OCI-LY3 (cell line): ENCODE measurements at regions not wholly inside any gene's neighbourhood (a gene's known extent, or its start where the extent isn't known, plus 50 kb on each side); places are given as distances from the start of the nearest gene placed in this dataset.

Source experiments
- H2AFZ ChIP-seq: fragments of 200-600, 300-600 bp; shearing (Covaris generic); 2 replicates; pipeline ENCODE4 v1.6.0; 2014; ENCODE audit warnings: antibody characterized with exemption, low read depth, low read length
- H3K27ac ChIP-seq: fragments of 200-600, 300-600 bp; sonication (generic); 2 replicates; pipeline ENCODE4 v1.5.1; 2014; ENCODE audit warnings: mild to moderate bottlenecking, low read length, moderate library complexity, mixed read lengths
- H3K27me3 ChIP-seq: fragments of 200-600, 300-600 bp; sonication (generic); 2 replicates; pipeline ENCODE4 v1.6.1; 2014; ENCODE audit warnings: low read depth, low read length, mixed read lengths
- H3K36me3 ChIP-seq: fragments of 200-600, 300-600 bp; sonication (generic); replicated peaks from 2 replicates; pipeline ENCODE3; 2014; ENCODE audit warnings: low read depth, low read length, mixed read lengths
- H3K4me1 ChIP-seq: fragments of 300-600, 200-600 bp; sonication (generic); 2 replicates; pipeline ENCODE4 v1.6.1; 2014; ENCODE audit warnings: low read length, mixed read lengths
- H3K4me2 ChIP-seq: fragments of 200-600, 300-600 bp; sonication (generic); 2 replicates; pipeline ENCODE4 v1.6.1; 2014; ENCODE audit warnings: low read length, mixed read lengths
- H3K4me3 ChIP-seq: fragments of 300-600, 200-600 bp; sonication (generic); 2 replicates; pipeline ENCODE4 v1.5.1; 2014; ENCODE audit warnings: antibody characterized with exemption, mild to moderate bottlenecking, low read length, moderate library complexity
- H3K79me2 ChIP-seq: fragments of 300-600, 200-600 bp; shearing (Covaris generic); 2 replicates; pipeline ENCODE4 v1.6.1; 2014; ENCODE audit warnings: mild to moderate bottlenecking, low read length, mixed read lengths
- H3K9ac ChIP-seq: fragments of 300-600, 200-600 bp; shearing (Covaris generic); 2 replicates; pipeline ENCODE4 v1.6.0; 2014; ENCODE audit warnings: mild to moderate bottlenecking, low read length, moderate library complexity
- H3K9me3 ChIP-seq: fragments of 200-600, 300-600 bp; shearing (Covaris generic); 2 replicates; pipeline ENCODE4 v1.6.1; 2014; ENCODE audit warnings: low read length, mixed read lengths; ENCODE audit not compliant: insufficient read depth
- H4K20me1 ChIP-seq: fragments of 200-600, 300-600 bp; sonication (generic); 2 replicates; pipeline ENCODE4 v1.6.1; 2016; ENCODE audit warnings: low read length, mixed read lengths; ENCODE audit not compliant: insufficient read depth
- EZH2phosphoT487 ChIP-seq: fragments of 200-600 bp; shearing (Covaris generic); IDR thresholded peaks from 2 replicates; pipeline ENCODE4 v1.6.1; 2018; ENCODE audit warnings: antibody characterized with exemption, mixed run types, low read depth
- TF ChIP-seq, protein P1 (sequence below): fragments of 200-600, 300-600 bp; sonication (generic); IDR thresholded peaks from 2 replicates; pipeline ENCODE4 v1.5.1; 2014; ENCODE audit warnings: antibody characterized with exemption, low read length, low read depth

DNA sequence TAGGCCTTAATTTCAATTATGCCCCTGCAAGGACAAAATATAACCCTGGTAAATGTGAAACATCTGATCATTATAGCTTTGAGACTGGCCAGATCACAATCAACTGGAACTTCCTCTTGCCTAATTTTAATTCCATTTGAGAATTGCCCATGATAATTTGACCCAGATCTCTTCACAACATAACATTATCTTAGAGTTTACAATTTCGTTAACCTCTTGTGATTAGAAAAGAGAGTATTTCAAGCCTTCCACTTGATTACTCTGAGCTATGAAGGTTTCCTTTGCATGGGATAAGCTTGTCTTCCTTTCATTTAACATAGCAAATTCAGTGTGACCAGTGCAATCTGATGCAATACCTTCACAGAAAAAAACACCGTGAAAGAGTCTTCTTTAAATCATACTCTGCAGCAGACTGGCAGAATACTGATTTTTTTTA lies 143.6 kb downstream of the DUSP6 start:
- no peak for TF ChIP-seq EZH2phosphoT487
- TF ChIP-seq, protein P1, sequence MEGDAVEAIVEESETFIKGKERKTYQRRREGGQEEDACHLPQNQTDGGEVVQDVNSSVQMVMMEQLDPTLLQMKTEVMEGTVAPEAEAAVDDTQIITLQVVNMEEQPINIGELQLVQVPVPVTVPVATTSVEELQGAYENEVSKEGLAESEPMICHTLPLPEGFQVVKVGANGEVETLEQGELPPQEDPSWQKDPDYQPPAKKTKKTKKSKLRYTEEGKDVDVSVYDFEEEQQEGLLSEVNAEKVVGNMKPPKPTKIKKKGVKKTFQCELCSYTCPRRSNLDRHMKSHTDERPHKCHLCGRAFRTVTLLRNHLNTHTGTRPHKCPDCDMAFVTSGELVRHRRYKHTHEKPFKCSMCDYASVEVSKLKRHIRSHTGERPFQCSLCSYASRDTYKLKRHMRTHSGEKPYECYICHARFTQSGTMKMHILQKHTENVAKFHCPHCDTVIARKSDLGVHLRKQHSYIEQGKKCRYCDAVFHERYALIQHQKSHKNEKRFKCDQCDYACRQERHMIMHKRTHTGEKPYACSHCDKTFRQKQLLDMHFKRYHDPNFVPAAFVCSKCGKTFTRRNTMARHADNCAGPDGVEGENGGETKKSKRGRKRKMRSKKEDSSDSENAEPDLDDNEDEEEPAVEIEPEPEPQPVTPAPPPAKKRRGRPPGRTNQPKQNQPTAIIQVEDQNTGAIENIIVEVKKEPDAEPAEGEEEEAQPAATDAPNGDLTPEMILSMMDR: no peak
- no peak overlapping the region for H2AFZ ChIP-seq
- H3K9ac ChIP-seq: no peak overlapping the region

DNA sequence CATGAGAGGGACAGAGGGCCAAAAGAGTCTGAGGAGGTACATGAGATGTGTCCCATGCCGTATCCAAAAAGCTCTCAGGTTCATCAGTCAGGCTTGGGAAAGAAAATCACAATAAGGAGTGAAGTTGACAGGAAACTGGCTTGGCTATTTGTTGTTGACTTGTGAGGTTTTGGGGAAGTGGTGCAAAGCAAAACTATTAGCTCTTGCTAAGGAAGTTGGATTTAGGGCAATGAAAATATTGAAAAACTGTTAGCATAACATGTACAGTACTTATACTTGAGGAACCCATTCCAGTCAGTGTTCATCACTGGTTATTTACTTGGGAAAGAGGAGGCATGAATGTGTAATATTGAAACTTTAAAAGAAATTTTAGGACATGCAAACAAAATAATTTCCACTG lies 145.9 kb downstream of the DUSP6 start:
- no peaks in the 10 kb centered on the region for H3K79me2 ChIP-seq
- H3K4me2 ChIP-seq: no peak overlapping the region
- no peak overlapping the region for H2AFZ ChIP-seq
- no peaks in the 10 kb centered on the region for H4K20me1 ChIP-seq
- no peaks in the 10 kb centered on the region for H3K36me3 ChIP-seq
- H3K9ac ChIP-seq: no peak overlapping the region
- H3K4me1 ChIP-seq: peaks cover 12% of the 10 kb centered on the region
- no peaks in the 10 kb centered on the region for H3K9me3 ChIP-seq
- H3K27ac ChIP-seq: no peak overlapping the region
- no peaks in the 10 kb centered on the region for H3K27me3 ChIP-seq
- no peak for TF ChIP-seq EZH2phosphoT487
- TF ChIP-seq, protein P1: no peak
- H3K4me3 ChIP-seq: no peak overlapping the region

More for the DNA sequence above, 143.6 kb downstream of the DUSP6 start:
- no peak overlapping the region for H3K27ac ChIP-seq
- H3K4me2 ChIP-seq: no peak overlapping the region
- H3K36me3 ChIP-seq: no peaks in the 10 kb centered on the region
- H3K4me1 ChIP-seq: peaks cover 12% of the 10 kb centered on the region
- H3K79me2 ChIP-seq: no peaks in the 10 kb centered on the region
- no peak overlapping the region for H3K4me3 ChIP-seq
- H4K20me1 ChIP-seq: no peaks in the 10 kb centered on the region
- H3K9me3 ChIP-seq: no peaks in the 10 kb centered on the region
- H3K27me3 ChIP-seq: no peaks in the 10 kb centered on the region

DNA sequence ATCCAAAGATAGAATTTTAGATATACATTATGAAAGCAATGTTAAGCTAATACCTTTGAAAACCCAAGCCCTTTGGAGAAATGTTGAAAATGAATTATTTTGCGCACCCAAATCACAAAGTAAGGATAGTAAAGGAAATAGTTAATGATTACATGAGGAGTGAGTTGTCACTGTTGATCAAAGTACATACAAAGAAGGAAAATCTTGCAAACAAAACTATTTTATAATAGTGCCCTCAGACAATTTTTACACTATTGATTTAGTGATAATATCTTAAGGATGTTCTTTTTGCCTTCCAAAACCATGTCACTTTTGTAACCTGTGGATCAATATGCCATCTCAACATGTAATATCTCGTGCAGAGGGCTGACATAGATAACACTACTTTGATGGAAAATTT lies 146.8 kb downstream of the DUSP6 start:
- H3K27me3 ChIP-seq: no peaks in the 10 kb centered on the region
- no peak overlapping the region for H3K9ac ChIP-seq
- no peaks in the 10 kb centered on the region for H4K20me1 ChIP-seq
- TF ChIP-seq, protein P1: no peak
- TF ChIP-seq EZH2phosphoT487: no peak
- no peak overlapping the region for H2AFZ ChIP-seq
- no peaks in the 10 kb centered on the region for H3K79me2 ChIP-seq
- no peak overlapping the region for H3K4me2 ChIP-seq
- H3K4me1 ChIP-seq: peaks cover 11% of the 10 kb centered on the region
- no peak overlapping the region for H3K4me3 ChIP-seq
- H3K27ac ChIP-seq: no peak overlapping the region
- no peaks in the 10 kb centered on the region for H3K9me3 ChIP-seq
- H3K36me3 ChIP-seq: no peaks in the 10 kb centered on the region

DNA sequence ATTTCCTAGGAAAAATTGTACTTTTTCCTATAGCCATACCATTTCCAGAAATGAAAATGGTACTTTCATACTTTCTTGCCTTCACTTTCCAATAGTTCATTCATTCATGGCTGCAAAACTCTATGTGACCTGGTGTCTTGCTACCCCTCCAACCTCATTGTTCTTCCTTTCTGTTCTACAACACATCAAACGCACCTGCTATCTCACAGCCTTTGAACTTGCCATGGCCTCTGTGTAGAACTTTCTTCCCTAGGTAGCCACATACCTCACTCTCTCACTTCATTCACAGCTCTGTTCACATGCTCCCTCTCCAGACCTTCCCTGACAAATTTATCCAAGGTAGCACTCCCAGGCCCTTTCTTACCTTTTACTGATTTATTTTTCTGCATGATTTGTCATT lies 149.2 kb downstream of the DUSP6 start:
- Histone ChIP-seq H3K4me3 (no peak overlapping the region), H3K9ac (no peak overlapping the region), H3K27ac (no peak overlapping the region), H3K9me3 (no peaks in the 10 kb centered on the region), H3K4me2 (no peak overlapping the region), H4K20me1 (no peaks in the 10 kb centered on the region), H3K4me1 (peaks cover 17% of the 10 kb centered on the region), H2AFZ (no peak overlapping the region), H3K27me3 (no peaks in the 10 kb centered on the region), H3K79me2 (no peaks in the 10 kb centered on the region), H3K36me3 (no peaks in the 10 kb centered on the region)
- no peak for TF ChIP-seq EZH2phosphoT487
- TF ChIP-seq, protein P1: no peak
